ENCODE measurements at regions not wholly inside any gene's neighbourhood (a gene's known extent, or its start where the extent isn't known, plus 50 kb on each side); places are given as distances from the start of the nearest gene placed in this dataset.

GRCh38 chr2:234669621-234670020, 172.7 kb upstream of the ARL4C start:
- no peaks in the 10 kb centered on the region for H3K4me1 ChIP-seq
- ATAC-seq: no peak
- no peak overlapping the region for H3K4me3 ChIP-seq
- no peaks in the 10 kb centered on the region for H3K27me3 ChIP-seq
- H3K9me3 ChIP-seq: no peaks in the 10 kb centered on the region
- DNase-seq: no peak
- no peaks in the 10 kb centered on the region for H3K36me3 ChIP-seq
- H3K27ac ChIP-seq: no peak overlapping the region
- in situ Hi-C loops (cut with MboI; ENCODE audit: low sequenced_read_pairs in 4 of 4): no loop called here
- TF ChIP-seq CTCF (IDR thresholded peaks at IDR 0.05 in 4 of 5, conservative IDR thresholded peaks at IDR 0.05 in 1 of 5) (no peak), POLR2A (IDR thresholded peaks at IDR 0.05) (no peak)
- intact Hi-C loops (cut with DNase I; ENCODE audit: low total_unique reads): no loop called here

DNA sequence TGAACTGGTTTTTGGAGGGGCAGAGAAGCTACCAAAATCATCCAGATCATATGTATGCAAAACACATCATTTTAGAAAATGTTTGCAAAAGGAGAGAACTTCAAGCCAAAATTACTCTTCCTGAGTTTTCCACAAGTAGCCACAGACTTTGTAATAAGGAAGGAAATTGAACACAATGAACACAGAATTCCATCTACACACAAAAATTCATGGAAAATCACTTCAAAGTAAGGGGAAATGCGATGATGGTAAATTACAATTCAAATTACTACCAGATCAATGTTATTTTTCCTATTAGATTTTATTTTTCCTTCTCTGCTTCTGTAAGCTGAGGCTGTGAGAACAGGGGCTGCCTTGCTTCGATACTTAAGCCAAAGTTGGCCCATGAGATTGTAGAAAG, 172.1 kb upstream of the ARL4C start:
- no peaks in the 10 kb centered on the region for H3K4me1 ChIP-seq
- DNase-seq (no peak), ATAC-seq (no peak)
- TF ChIP-seq CTCF (IDR thresholded peaks at IDR 0.05 in 4 of 5, conservative IDR thresholded peaks at IDR 0.05 in 1 of 5): no peak
- intact Hi-C loops (cut with DNase I; ENCODE audit: low total_unique reads) (no loop called here), in situ Hi-C loops (cut with MboI; ENCODE audit: low sequenced_read_pairs in 4 of 4) (no loop called here)
- H3K27ac ChIP-seq: no peak overlapping the region
- H3K36me3 ChIP-seq: no peaks in the 10 kb centered on the region
- H3K9me3 ChIP-seq: no peaks in the 10 kb centered on the region
- H3K27me3 ChIP-seq: no peaks in the 10 kb centered on the region
- no peak overlapping the region for H3K4me3 ChIP-seq

GRCh38 chr2:234666911-234667310, 170.0 kb upstream of the ARL4C start:
- no peak for TF ChIP-seq CTCF (IDR thresholded peaks at IDR 0.05 in 4 of 5, conservative IDR thresholded peaks at IDR 0.05 in 1 of 5)
- TF ChIP-seq POLR2A (IDR thresholded peaks at IDR 0.05): no peak
- H3K4me1 ChIP-seq: no peaks in the 10 kb centered on the region
- ATAC-seq: no peak
- H3K36me3 ChIP-seq: no peaks in the 10 kb centered on the region
- no peak overlapping the region for H3K4me3 ChIP-seq
- H3K27me3 ChIP-seq: no peaks in the 10 kb centered on the region
- intact Hi-C loops (cut with DNase I; ENCODE audit: low total_unique reads): no loop called here
- no peak overlapping the region for H3K27ac ChIP-seq
- no peaks in the 10 kb centered on the region for H3K9me3 ChIP-seq
- no peak for DNase-seq
- in situ Hi-C loops (cut with MboI; ENCODE audit: low sequenced_read_pairs in 4 of 4): no loop called here

DNA sequence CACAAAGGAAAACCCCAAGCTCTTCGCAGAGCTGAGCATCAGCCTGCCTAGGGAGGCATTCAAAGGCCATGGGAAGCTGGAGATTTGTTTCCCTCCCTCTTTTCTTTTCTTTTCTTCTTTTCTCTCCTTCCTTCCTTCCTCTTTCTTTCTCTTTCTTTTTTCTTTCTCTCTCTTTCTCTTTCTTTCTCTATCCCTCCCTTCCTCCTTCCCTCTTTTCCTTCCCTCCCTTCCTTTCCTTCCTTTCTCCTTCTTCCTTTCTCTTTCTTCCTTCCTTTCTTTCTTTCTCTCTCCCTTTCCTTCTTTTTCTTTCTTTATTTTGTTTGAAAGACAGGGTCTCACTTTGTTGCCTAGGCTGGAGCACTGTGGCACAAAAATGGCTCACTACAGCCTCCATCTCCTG, 168.4 kb upstream of the ARL4C start:
- TF ChIP-seq CTCF (IDR thresholded peaks at IDR 0.05 in 4 of 5, conservative IDR thresholded peaks at IDR 0.05 in 1 of 5) (no peak), POLR2A (IDR thresholded peaks at IDR 0.05) (no peak)
- DNase-seq: no peak
- H3K27ac ChIP-seq: no peak overlapping the region
- H3K27me3 ChIP-seq: no peaks in the 10 kb centered on the region
- no peak overlapping the region for H3K4me3 ChIP-seq
- ATAC-seq: no peak
- intact Hi-C loops (cut with DNase I; ENCODE audit: low total_unique reads): no loop called here
- no peaks in the 10 kb centered on the region for H3K4me1 ChIP-seq
- H3K9me3 ChIP-seq: no peaks in the 10 kb centered on the region
- H3K36me3 ChIP-seq: no peaks in the 10 kb centered on the region
- in situ Hi-C loops (cut with MboI; ENCODE audit: low sequenced_read_pairs in 4 of 4): no loop called here

GRCh38 chr2:234661849-234662248, 165.0 kb upstream of the ARL4C start:
- in situ Hi-C loops (cut with MboI; ENCODE audit: low sequenced_read_pairs in 4 of 4) (no loop called here), intact Hi-C loops (cut with DNase I; ENCODE audit: low total_unique reads) (no loop called here)

More at GRCh38 chr2:234661849-234662248, 165.0 kb upstream of the ARL4C start:
- ATAC-seq (no peak), DNase-seq (no peak)
- H3K27me3 ChIP-seq: no peaks in the 10 kb centered on the region
- H3K36me3 ChIP-seq: no peaks in the 10 kb centered on the region
- H3K27ac ChIP-seq: no peak overlapping the region
- H3K4me3 ChIP-seq: no peak overlapping the region
- no peaks in the 10 kb centered on the region for H3K9me3 ChIP-seq
- H3K4me1 ChIP-seq: no peaks in the 10 kb centered on the region
- TF ChIP-seq CTCF (IDR thresholded peaks at IDR 0.05 in 4 of 5, conservative IDR thresholded peaks at IDR 0.05 in 1 of 5) (no peak), POLR2A (IDR thresholded peaks at IDR 0.05) (no peak)
